ENCODE measurements at regions not wholly inside any gene's neighbourhood (a gene's known extent, or its start where the extent isn't known, plus 50 kb on each side); places are given as distances from the start of the nearest gene placed in this dataset.
"Not testable (repeated sequence)": the region's sequence is repeated elsewhere in the genome, so short reads cannot be mapped to it uniquely, and the experiment has no call there.

GRCh38 chr5:25418319-25418859 lies 773.6 kb upstream of the CDH10 start:
- DNase-seq (ENCODE audit: low spot score): no peak
- no peak for TF ChIP-seq CTCF (IDR thresholded peaks at IDR 0.05; ENCODE audit: extremely low read depth, missing control alignments)

DNA sequence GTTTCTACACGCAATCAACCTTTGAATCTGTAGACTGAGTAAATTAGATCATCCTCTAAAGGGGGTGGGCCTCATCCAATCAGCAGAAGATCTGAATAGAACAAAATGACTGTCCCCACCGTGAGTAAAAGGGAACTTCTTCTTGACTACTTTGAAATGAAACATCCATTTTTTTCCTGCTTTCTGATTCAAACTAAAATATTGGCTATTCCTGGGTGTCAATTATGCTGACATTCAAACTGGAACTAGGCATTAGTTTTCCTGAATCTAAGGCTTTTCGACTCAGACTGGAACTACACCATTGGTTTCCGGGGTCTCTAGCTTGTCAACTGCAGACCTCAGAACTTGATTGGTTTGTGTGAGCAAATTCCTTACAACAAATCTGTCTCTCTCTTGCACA lies 772.2 kb upstream of the CDH10 start:
- no peak for DNase-seq (ENCODE audit: low spot score)
- no peak for TF ChIP-seq CTCF (IDR thresholded peaks at IDR 0.05; ENCODE audit: extremely low read depth, missing control alignments)

GRCh38 chr5:25415970-25416369 lies 771.2 kb upstream of the CDH10 start:
- no peak for TF ChIP-seq CTCF (IDR thresholded peaks at IDR 0.05; ENCODE audit: extremely low read depth, missing control alignments)
- no peak for DNase-seq (ENCODE audit: low spot score)

DNA sequence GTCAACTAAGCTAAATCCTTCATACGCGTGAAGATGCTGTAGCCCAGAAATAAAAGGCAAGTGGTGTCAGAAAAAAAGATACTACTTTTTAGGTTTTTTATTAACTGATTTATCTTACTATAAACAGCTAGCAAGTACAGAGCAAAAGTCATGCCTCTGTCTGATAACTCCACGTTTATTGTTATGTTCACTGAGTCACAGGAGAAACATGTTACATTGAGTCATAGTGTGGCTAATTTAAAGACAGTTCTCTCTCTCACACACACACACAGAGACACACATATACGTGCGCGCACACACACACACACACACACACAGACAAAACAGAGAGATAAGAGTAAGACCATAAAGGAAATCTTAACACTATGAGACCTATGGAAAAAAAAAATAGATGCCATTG lies 770.0 kb upstream of the CDH10 start:
- no peak for TF ChIP-seq CTCF (IDR thresholded peaks at IDR 0.05; ENCODE audit: extremely low read depth, missing control alignments)
- no peak for DNase-seq (ENCODE audit: low spot score)

DNA sequence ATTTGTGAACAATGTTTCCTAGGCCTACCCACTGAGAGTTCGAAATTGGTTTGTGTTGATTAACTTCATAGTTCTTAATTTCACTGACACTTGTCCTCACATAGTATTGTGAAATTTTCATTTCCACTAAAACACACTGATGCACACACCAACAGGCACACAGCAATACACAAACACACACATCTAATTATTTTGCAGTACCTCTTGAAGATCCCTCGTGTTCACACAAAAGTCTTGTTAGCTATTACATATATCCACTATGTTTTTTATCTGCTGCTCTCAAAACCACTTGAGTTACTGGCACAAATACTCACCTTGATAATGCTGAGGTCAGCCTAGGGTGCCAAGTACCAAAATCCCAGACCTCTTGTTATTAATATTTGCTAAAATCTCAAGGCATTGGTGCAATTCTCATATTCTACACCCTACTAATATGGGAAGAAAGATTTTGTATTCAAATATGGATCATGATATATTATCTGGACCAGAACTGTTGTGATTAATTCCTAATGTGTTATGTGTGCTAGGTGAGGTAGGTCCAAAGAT lies 767.4 kb upstream of the CDH10 start:
- no peak for DNase-seq (ENCODE audit: low spot score)
- TF ChIP-seq CTCF (IDR thresholded peaks at IDR 0.05; ENCODE audit: extremely low read depth, missing control alignments): no peak

DNA sequence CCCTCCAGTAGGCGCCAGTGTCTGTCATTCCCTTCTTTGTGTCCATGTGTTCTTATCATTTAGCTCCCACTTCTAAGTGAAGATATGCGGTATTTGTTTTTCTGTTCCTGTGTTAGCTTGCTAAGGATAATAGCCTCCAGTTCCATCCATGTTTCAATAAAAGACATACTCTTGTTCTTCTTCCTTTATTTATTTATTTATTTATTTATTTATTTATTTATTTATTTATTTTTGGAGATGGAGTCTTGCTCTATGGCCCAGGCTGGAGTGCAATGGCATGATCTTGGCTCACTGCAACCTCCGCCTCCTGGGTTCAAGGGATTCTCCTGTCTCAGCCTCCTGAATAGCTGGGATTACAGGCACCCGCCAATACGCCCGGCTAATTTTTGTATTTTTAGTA lies 762.6 kb upstream of the CDH10 start:
- not testable (repeated sequence) for DNase-seq (ENCODE audit: low spot score)

GRCh38 chr5:25405850-25406249 lies 761.1 kb upstream of the CDH10 start:
- DNase-seq (ENCODE audit: low spot score): no peak
- TF ChIP-seq CTCF (IDR thresholded peaks at IDR 0.05; ENCODE audit: extremely low read depth, missing control alignments): no peak

- no peak for DNase-seq (ENCODE audit: low spot score)
- TF ChIP-seq CTCF (IDR thresholded peaks at IDR 0.05; ENCODE audit: extremely low read depth, missing control alignments): no peak
Measured at GRCh38 chr5:25399878-25400480, 755.2 kb upstream of the CDH10 start.

Measured in GM20000 (cell line).